OCI-LY1 (cell line): ENCODE measurements at regions not wholly inside any gene's neighbourhood (a gene's known extent, or its start where the extent isn't known, plus 50 kb on each side); places are given as distances from the start of the nearest gene placed in this dataset.

Experiments used
- H2AFZ ChIP-seq: fragments of 200-600 bp; sonication (generic), shearing (Covaris generic); 2 replicates; pipeline ENCODE4 v1.6.0; 2014; ENCODE audit warnings: antibody characterized with exemption, mild to moderate bottlenecking, low read length
- H3F3A ChIP-seq: fragments of 200-600 bp; sonication (generic), shearing (Covaris generic); 2 replicates; pipeline ENCODE4 v1.6.0; 2014; ENCODE audit warnings: mild to moderate bottlenecking, antibody characterized with exemption, low read length, moderate library complexity; ENCODE audit not compliant: insufficient read depth
- H3K27ac ChIP-seq: fragments of 200-600 bp; sonication (generic); 2 replicates; pipeline ENCODE4 v1.5.1; 2014; ENCODE audit warnings: low read length, mixed run types, mild to moderate bottlenecking, low read depth; ENCODE audit not compliant: poor library complexity, severe bottlenecking
- H3K27me3 ChIP-seq: fragments of 200-600 bp; sonication (generic); 2 replicates; pipeline ENCODE4 v1.6.0; 2014; ENCODE audit warnings: antibody characterized with exemption, mild to moderate bottlenecking, low read length, moderate library complexity; ENCODE audit not compliant: insufficient read depth
- H3K36me3 ChIP-seq: fragments of 200-600 bp; sonication (generic); 2 replicates; pipeline ENCODE4 v1.6.1; 2014; ENCODE audit warnings: mild to moderate bottlenecking, antibody characterized with exemption, low read length, moderate library complexity, mixed read lengths; ENCODE audit not compliant: insufficient read depth
- H3K4me1 ChIP-seq: fragments of 200-600 bp; sonication (generic); 2 replicates; pipeline ENCODE4 v1.5.1; 2014; ENCODE audit warnings: mild to moderate bottlenecking, low read length, moderate library complexity; ENCODE audit not compliant: insufficient read depth, severe bottlenecking
- H3K4me2 ChIP-seq: fragments of 200-600 bp; sonication (generic), shearing (Covaris generic); 2 replicates; pipeline ENCODE4 v1.6.1; 2014; ENCODE audit warnings: low read length
- H3K4me3 ChIP-seq: fragments of 200-600 bp; sonication (generic); 2 replicates; pipeline ENCODE4 v1.5.1; 2014; ENCODE audit warnings: low read length, low read depth, mild to moderate bottlenecking, mixed read lengths; ENCODE audit not compliant: poor library complexity, severe bottlenecking
- H3K79me2 ChIP-seq: fragments of 200-600 bp; shearing (Covaris generic); 2 replicates; pipeline ENCODE4 v1.6.1; 2016; ENCODE audit warnings: mixed run types, low read length, mixed read lengths; ENCODE audit not compliant: insufficient read depth
- H3K9ac ChIP-seq: fragments of 200-600 bp; sonication (generic), shearing (Covaris generic); 2 replicates; pipeline ENCODE4 v1.6.1; 2014; ENCODE audit warnings: mild to moderate bottlenecking, low read length, mixed read lengths
- H3K9me2 ChIP-seq: fragments of 200-600 bp; sonication (generic), shearing (Covaris generic); 2 replicates; pipeline ENCODE4 v1.6.1; 2014; ENCODE audit warnings: low read depth, mild to moderate bottlenecking, low read length, mixed read lengths
- H3K9me3 ChIP-seq: fragments of 200-600 bp; shearing (Covaris generic); 2 replicates; pipeline ENCODE4 v1.6.1; 2014; ENCODE audit warnings: low read length, mixed read lengths
- H4K20me1 ChIP-seq: fragments of 200-600 bp; sonication (generic), shearing (Covaris generic); 2 replicates; pipeline ENCODE4 v1.6.0; 2016; ENCODE audit warnings: mild to moderate bottlenecking, low read length; ENCODE audit not compliant: insufficient read depth
- CTCF ChIP-seq: fragments of 200-600 bp; sonication (generic), shearing (Covaris generic); IDR thresholded peaks from 2 replicates; pipeline ENCODE4 v1.5.1; 2017; ENCODE audit warnings: mild to moderate bottlenecking, antibody characterized with exemption, low read length, moderate library complexity, mixed read lengths
- EZH2 ChIP-seq: fragments of 200-600 bp; sonication (generic), shearing (Covaris generic); IDR thresholded peaks from 2 replicates; pipeline ENCODE4 v1.8.0; 2017; ENCODE audit warnings: borderline replicate concordance, mixed run types, mild to moderate bottlenecking, antibody characterized with exemption, low read length, moderate library complexity, mixed read lengths

- Histone ChIP-seq H3K27ac (no peak overlapping the region), H3K27me3 (no peaks in the 10 kb centered on the region), H3K79me2 (no peaks in the 10 kb centered on the region), H3K4me2 (no peak overlapping the region), H3K36me3 (no peaks in the 10 kb centered on the region), H2AFZ (no peak overlapping the region), H4K20me1 (no peaks in the 10 kb centered on the region), H3K9me3 (no peaks in the 10 kb centered on the region), H3K9ac (no peak overlapping the region), H3K9me2 (no peaks in the 10 kb centered on the region), H3F3A (no peaks in the 10 kb centered on the region), H3K4me3 (no peak overlapping the region), H3K4me1 (peaks cover 14% of the 10 kb centered on the region)
- no peak for TF ChIP-seq EZH2
Measured at GRCh38 chr3:177447938-177448337, 250.7 kb upstream of the TBL1XR1 start.

GRCh38 chr3:177448987-177449359 lies 251.7 kb upstream of the TBL1XR1 start:
- H3K9ac ChIP-seq: no peak overlapping the region
- TF ChIP-seq EZH2 (no peak), CTCF (no peak)
- peaks cover 10% of the 10 kb centered on the region for H3K4me1 ChIP-seq
- H3K36me3 ChIP-seq: no peaks in the 10 kb centered on the region
- H3K79me2 ChIP-seq: no peaks in the 10 kb centered on the region
- no peaks in the 10 kb centered on the region for H4K20me1 ChIP-seq
- H3K27me3 ChIP-seq: no peaks in the 10 kb centered on the region
- H3K4me3 ChIP-seq: no peak overlapping the region
- no peak overlapping the region for H3K27ac ChIP-seq
- H2AFZ ChIP-seq: peak overlapping the region; percentile 58
- H3K9me2 ChIP-seq: no peaks in the 10 kb centered on the region
- H3K9me3 ChIP-seq: no peaks in the 10 kb centered on the region
- H3K4me2 ChIP-seq: no peak overlapping the region
- no peaks in the 10 kb centered on the region for H3F3A ChIP-seq

GRCh38 chr3:177449360-177450006 lies 252.2 kb upstream of the TBL1XR1 start:
- H3K4me1 ChIP-seq: peaks cover 10% of the 10 kb centered on the region
- no peaks in the 10 kb centered on the region for H3K79me2 ChIP-seq
- TF ChIP-seq EZH2 (no peak), CTCF (no peak)
- no peaks in the 10 kb centered on the region for H3K27me3 ChIP-seq
- H3K9me3 ChIP-seq: no peaks in the 10 kb centered on the region
- H3K9ac ChIP-seq: no peak overlapping the region
- H2AFZ ChIP-seq: no peak overlapping the region; the same call in 1 of the 2 replicates
- H3K4me3 ChIP-seq: no peak overlapping the region
- H3K27ac ChIP-seq: no peak overlapping the region
- no peaks in the 10 kb centered on the region for H3F3A ChIP-seq
- H4K20me1 ChIP-seq: no peaks in the 10 kb centered on the region
- H3K9me2 ChIP-seq: no peaks in the 10 kb centered on the region
- H3K36me3 ChIP-seq: no peaks in the 10 kb centered on the region
- no peak overlapping the region for H3K4me2 ChIP-seq

- H3K9me3 ChIP-seq: no peaks in the 10 kb centered on the region
- H3K9me2 ChIP-seq: no peaks in the 10 kb centered on the region
- TF ChIP-seq CTCF (no peak), EZH2 (no peak)
- no peak overlapping the region for H2AFZ ChIP-seq
- H3K4me3 ChIP-seq: no peak overlapping the region
- H3K4me1 ChIP-seq: peaks cover 10% of the 10 kb centered on the region
- H3K9ac ChIP-seq: no peak overlapping the region
- H4K20me1 ChIP-seq: no peaks in the 10 kb centered on the region
- H3K36me3 ChIP-seq: no peaks in the 10 kb centered on the region
- no peak overlapping the region for H3K4me2 ChIP-seq
- no peaks in the 10 kb centered on the region for H3K79me2 ChIP-seq
- no peak overlapping the region for H3K27ac ChIP-seq
- H3F3A ChIP-seq: no peaks in the 10 kb centered on the region
- no peaks in the 10 kb centered on the region for H3K27me3 ChIP-seq
Measured at GRCh38 chr3:177451301-177451750, 254.0 kb upstream of the TBL1XR1 start.
